ENCODE measurements at regions not wholly inside any gene's neighbourhood (a gene's known extent, or its start where the extent isn't known, plus 50 kb on each side); places are given as distances from the start of the nearest gene placed in this dataset.

DNA sequence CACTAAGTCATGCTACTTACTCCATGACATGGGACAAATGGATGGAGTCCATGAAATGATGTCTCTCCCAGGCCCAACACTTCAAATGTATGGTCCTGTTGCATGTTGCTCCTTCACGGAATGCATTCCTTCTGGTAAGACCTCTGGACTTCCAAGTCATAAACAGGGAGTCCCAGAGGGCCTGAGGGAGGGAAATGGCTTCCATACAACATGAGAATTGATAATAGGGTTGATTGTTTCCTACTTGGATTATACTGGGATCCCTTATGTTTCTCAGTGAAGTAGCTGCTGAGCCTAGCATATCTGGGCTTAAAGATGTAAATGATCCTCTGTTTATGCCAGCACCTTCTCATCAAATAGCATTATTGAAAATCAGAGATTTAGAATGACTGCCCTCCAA is 104.2 kb upstream of the MAGI3 start:
- TF ChIP-seq CTCF (IDR thresholded peaks at IDR 0.05; ENCODE audit: control extremely low read depth in 1 of 3, insufficient read depth in 1 of 3, low read depth in 1 of 3, low read length in 3 of 3) (no peak), YY1 (IDR thresholded peaks at IDR 0.05; ENCODE audit: low read depth, low read length) (no peak), EP300 (IDR thresholded peaks at IDR 0.05; ENCODE audit: borderline replicate concordance in 1 of 2, low read depth in 2 of 2, low read length in 2 of 2) (no peak), BRCA1 (IDR thresholded peaks at IDR 0.05; ENCODE audit: low read depth, low read length) (no peak), SUZ12 (IDR thresholded peaks at IDR 0.05; ENCODE audit: low read length) (no peak), CBX8 (IDR thresholded peaks at IDR 0.05; ENCODE audit: borderline replicate concordance, low read depth, low read length) (no peak)

All from H1 (cell line).